ENCODE measurements at regions not wholly inside any gene's neighbourhood (a gene's known extent, or its start where the extent isn't known, plus 50 kb on each side); places are given as distances from the start of the nearest gene placed in this dataset.

- Histone ChIP-seq H3K36me3 (ENCODE audit: control insufficient read depth, insufficient read depth, low read length) (no peaks in the 10 kb centered on the region), H3K4me3 (ENCODE audit: low read depth, low read length) (no peak overlapping the region), H3K27me3 (ENCODE audit: control insufficient read depth, insufficient read depth, low read length) (no peaks in the 10 kb centered on the region)
- no peak for TF ChIP-seq CTCF (IDR thresholded peaks at IDR 0.05; ENCODE audit: insufficient read depth, low read length, poor library complexity, severe bottlenecking)
- no peak for DNase-seq (ENCODE audit: low read depth)
Measured at GRCh38 chr10:113993489-113993991, 50.1 kb upstream of the ADRB1 start.
